OCI-LY1 (cell line): ENCODE measurements at regions not wholly inside any gene's neighbourhood (a gene's known extent, or its start where the extent isn't known, plus 50 kb on each side); places are given as distances from the start of the nearest gene placed in this dataset.
A peak's percentile ranks its signal among the peaks of the same experiment; 100 is the strongest.
"Not testable (repeated sequence)": the region's sequence is repeated elsewhere in the genome, so short reads cannot be mapped to it uniquely, and the experiment has no call there.

Source experiments
- H2AFZ ChIP-seq: fragments of 200-600 bp; sonication (generic), shearing (Covaris generic); 2 replicates; pipeline ENCODE4 v1.6.0; 2014; ENCODE audit warnings: antibody characterized with exemption, mild to moderate bottlenecking, low read length
- H3F3A ChIP-seq: fragments of 200-600 bp; sonication (generic), shearing (Covaris generic); 2 replicates; pipeline ENCODE4 v1.6.0; 2014; ENCODE audit warnings: mild to moderate bottlenecking, antibody characterized with exemption, low read length, moderate library complexity; ENCODE audit not compliant: insufficient read depth
- H3K27ac ChIP-seq: fragments of 200-600 bp; sonication (generic); 2 replicates; pipeline ENCODE4 v1.5.1; 2014; ENCODE audit warnings: low read length, mixed run types, mild to moderate bottlenecking, low read depth; ENCODE audit not compliant: poor library complexity, severe bottlenecking
- H3K27me3 ChIP-seq: fragments of 200-600 bp; sonication (generic); 2 replicates; pipeline ENCODE4 v1.6.0; 2014; ENCODE audit warnings: antibody characterized with exemption, mild to moderate bottlenecking, low read length, moderate library complexity; ENCODE audit not compliant: insufficient read depth
- H3K36me3 ChIP-seq: fragments of 200-600 bp; sonication (generic); 2 replicates; pipeline ENCODE4 v1.6.1; 2014; ENCODE audit warnings: mild to moderate bottlenecking, antibody characterized with exemption, low read length, moderate library complexity, mixed read lengths; ENCODE audit not compliant: insufficient read depth
- H3K4me1 ChIP-seq: fragments of 200-600 bp; sonication (generic); 2 replicates; pipeline ENCODE4 v1.5.1; 2014; ENCODE audit warnings: mild to moderate bottlenecking, low read length, moderate library complexity; ENCODE audit not compliant: insufficient read depth, severe bottlenecking
- H3K4me2 ChIP-seq: fragments of 200-600 bp; sonication (generic), shearing (Covaris generic); 2 replicates; pipeline ENCODE4 v1.6.1; 2014; ENCODE audit warnings: low read length
- H3K4me3 ChIP-seq: fragments of 200-600 bp; sonication (generic); 2 replicates; pipeline ENCODE4 v1.5.1; 2014; ENCODE audit warnings: low read length, low read depth, mild to moderate bottlenecking, mixed read lengths; ENCODE audit not compliant: poor library complexity, severe bottlenecking
- H3K79me2 ChIP-seq: fragments of 200-600 bp; shearing (Covaris generic); 2 replicates; pipeline ENCODE4 v1.6.1; 2016; ENCODE audit warnings: mixed run types, low read length, mixed read lengths; ENCODE audit not compliant: insufficient read depth
- H3K9ac ChIP-seq: fragments of 200-600 bp; sonication (generic), shearing (Covaris generic); 2 replicates; pipeline ENCODE4 v1.6.1; 2014; ENCODE audit warnings: mild to moderate bottlenecking, low read length, mixed read lengths
- H3K9me2 ChIP-seq: fragments of 200-600 bp; sonication (generic), shearing (Covaris generic); 2 replicates; pipeline ENCODE4 v1.6.1; 2014; ENCODE audit warnings: low read depth, mild to moderate bottlenecking, low read length, mixed read lengths
- H3K9me3 ChIP-seq: fragments of 200-600 bp; shearing (Covaris generic); 2 replicates; pipeline ENCODE4 v1.6.1; 2014; ENCODE audit warnings: low read length, mixed read lengths
- H4K20me1 ChIP-seq: fragments of 200-600 bp; sonication (generic), shearing (Covaris generic); 2 replicates; pipeline ENCODE4 v1.6.0; 2016; ENCODE audit warnings: mild to moderate bottlenecking, low read length; ENCODE audit not compliant: insufficient read depth
- EZH2 ChIP-seq: fragments of 200-600 bp; sonication (generic), shearing (Covaris generic); IDR thresholded peaks from 2 replicates; pipeline ENCODE4 v1.8.0; 2017; ENCODE audit warnings: borderline replicate concordance, mixed run types, mild to moderate bottlenecking, antibody characterized with exemption, low read length, moderate library complexity, mixed read lengths
- TF ChIP-seq, protein P1 (sequence below): fragments of 200-600 bp; sonication (generic), shearing (Covaris generic); IDR thresholded peaks from 2 replicates; pipeline ENCODE4 v1.5.1; 2017; ENCODE audit warnings: mild to moderate bottlenecking, antibody characterized with exemption, low read length, moderate library complexity, mixed read lengths

DNA sequence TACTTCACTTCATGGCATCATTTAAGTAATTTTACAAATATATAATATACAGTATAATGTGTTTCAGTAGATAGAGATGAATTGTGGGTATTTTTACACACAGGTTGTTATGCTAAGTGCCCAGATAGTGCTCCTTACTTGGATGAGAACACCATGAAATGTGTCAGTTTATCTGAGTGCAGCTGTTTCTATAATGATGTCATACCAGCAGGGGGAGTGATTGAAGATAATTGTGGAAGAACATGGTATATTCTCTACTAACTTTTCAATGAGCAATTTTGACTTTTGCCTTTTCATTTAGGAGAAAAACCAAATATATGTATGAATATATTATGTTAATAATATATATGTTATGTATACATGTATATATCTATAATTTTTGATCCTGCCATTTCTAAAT is 221.6 kb downstream of the LRRK2 start:
- TF ChIP-seq EZH2 = no peak
- TF ChIP-seq, protein P1, sequence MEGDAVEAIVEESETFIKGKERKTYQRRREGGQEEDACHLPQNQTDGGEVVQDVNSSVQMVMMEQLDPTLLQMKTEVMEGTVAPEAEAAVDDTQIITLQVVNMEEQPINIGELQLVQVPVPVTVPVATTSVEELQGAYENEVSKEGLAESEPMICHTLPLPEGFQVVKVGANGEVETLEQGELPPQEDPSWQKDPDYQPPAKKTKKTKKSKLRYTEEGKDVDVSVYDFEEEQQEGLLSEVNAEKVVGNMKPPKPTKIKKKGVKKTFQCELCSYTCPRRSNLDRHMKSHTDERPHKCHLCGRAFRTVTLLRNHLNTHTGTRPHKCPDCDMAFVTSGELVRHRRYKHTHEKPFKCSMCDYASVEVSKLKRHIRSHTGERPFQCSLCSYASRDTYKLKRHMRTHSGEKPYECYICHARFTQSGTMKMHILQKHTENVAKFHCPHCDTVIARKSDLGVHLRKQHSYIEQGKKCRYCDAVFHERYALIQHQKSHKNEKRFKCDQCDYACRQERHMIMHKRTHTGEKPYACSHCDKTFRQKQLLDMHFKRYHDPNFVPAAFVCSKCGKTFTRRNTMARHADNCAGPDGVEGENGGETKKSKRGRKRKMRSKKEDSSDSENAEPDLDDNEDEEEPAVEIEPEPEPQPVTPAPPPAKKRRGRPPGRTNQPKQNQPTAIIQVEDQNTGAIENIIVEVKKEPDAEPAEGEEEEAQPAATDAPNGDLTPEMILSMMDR = peak; percentile 39
- Histone ChIP-seq H3K27me3 (no peaks in the 10 kb centered on the region), H3K4me3 (no peak overlapping the region), H3K9me2 (no peaks in the 10 kb centered on the region), H3K27ac (no peak overlapping the region), H3K9me3 (no peaks in the 10 kb centered on the region), H2AFZ (no peak overlapping the region), H3F3A (no peaks in the 10 kb centered on the region), H3K4me2 (no peak overlapping the region), H3K36me3 (no peaks in the 10 kb centered on the region), H3K4me1 (no peaks in the 10 kb centered on the region), H3K9ac (no peak overlapping the region), H4K20me1 (no peaks in the 10 kb centered on the region), H3K79me2 (no peaks in the 10 kb centered on the region)

DNA sequence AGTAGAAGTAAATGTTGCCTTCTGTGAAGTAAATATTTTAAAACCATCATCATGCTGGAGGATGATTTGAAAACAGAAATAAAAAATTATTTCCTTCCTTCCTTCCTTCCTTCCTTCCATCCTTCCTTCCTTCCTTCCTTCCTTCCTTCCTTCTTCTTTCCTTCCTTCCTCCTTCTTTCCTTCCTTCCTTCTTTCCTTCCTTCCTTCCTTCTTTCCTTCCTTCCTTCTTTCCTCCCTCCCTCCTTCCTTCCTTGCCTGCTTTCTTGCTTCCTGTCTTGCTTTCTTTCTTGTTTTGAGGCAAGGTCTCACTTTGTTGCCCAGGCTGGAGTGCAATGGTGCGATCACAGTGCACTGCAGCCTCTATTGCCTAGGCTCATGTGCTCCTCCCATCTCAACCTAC is 223.7 kb downstream of the LRRK2 start:
- not testable (repeated sequence) for H2AFZ ChIP-seq, H3K4me2 ChIP-seq, H3K4me1 ChIP-seq, H3K9me2 ChIP-seq, H3K27me3 ChIP-seq, H3K9me3 ChIP-seq, H3K9ac ChIP-seq, H3K79me2 ChIP-seq, H3K36me3 ChIP-seq, H3K4me3 ChIP-seq, H4K20me1 ChIP-seq, H3K27ac ChIP-seq, H3F3A ChIP-seq

DNA sequence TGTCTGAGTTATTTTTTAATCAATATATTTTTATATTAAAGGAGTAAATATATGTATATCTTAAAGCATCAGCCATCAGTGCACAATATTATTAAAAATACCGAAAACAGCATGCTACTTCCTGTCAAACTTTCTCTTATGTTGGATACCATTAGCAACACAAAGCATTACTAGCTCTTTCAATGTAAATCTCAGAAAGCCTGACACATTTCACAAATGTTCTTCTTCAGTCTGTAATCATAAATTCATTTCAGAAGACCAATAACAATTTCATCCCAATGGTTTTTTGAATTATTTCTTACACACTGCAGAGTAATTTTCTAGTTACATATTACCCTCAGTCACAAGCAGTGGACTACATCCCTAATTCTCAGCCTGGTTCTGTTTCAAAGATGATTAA is 226.9 kb downstream of the LRRK2 start:
- Histone ChIP-seq H3K9ac (no peak overlapping the region), H3K4me1 (no peaks in the 10 kb centered on the region), H3K9me2 (no peaks in the 10 kb centered on the region), H3K36me3 (no peaks in the 10 kb centered on the region), H3K9me3 (no peaks in the 10 kb centered on the region), H3K4me2 (no peak overlapping the region), H2AFZ (no peak overlapping the region), H3K4me3 (no peak overlapping the region), H4K20me1 (0 out of 2 replicates have a peak, but pooled peaks cover 2% of the 10 kb centered on the region), H3K27me3 (no peaks in the 10 kb centered on the region), H3K79me2 (no peaks in the 10 kb centered on the region), H3K27ac (no peak overlapping the region), H3F3A (no peaks in the 10 kb centered on the region)
- TF ChIP-seq EZH2 = no peak
- TF ChIP-seq, protein P1 = no peak

DNA sequence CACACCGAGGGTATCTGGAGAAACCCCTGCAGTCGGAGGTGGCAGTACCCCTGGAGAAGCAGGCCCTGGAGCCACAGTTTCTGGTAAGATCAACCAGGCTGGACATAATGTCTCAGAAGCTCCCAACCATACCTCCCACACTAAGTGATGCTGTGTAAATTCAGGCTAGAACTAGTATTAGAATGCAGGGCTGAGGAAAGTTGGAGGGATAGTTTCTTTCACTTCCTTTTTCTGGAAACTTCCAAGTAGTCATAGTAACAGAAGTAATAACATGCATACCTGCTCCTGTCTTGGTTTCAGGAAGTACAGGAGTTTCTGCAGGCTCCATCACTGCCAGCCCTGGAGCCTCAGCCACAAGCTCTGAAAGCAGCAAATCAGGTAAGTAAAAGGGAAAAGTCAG is 228.1 kb upstream of the CNTN1 start:
- Histone ChIP-seq H3K9me2 (no peaks in the 10 kb centered on the region), H3K79me2 (no peaks in the 10 kb centered on the region), H3K4me3 (no peak overlapping the region), H3K36me3 (no peaks in the 10 kb centered on the region), H3K4me2 (no peak overlapping the region), H3F3A (no peaks in the 10 kb centered on the region), H4K20me1 (no peaks in the 10 kb centered on the region), H3K27ac (no peak overlapping the region), H3K9me3 (no peaks in the 10 kb centered on the region), H2AFZ (no peak overlapping the region), H3K27me3 (no peaks in the 10 kb centered on the region), H3K4me1 (no peaks in the 10 kb centered on the region), H3K9ac (no peak overlapping the region)
- TF ChIP-seq, protein P1 = no peak
- no peak for TF ChIP-seq EZH2
